Heart left ventricle (tissue), 13 donors: ENCODE measurements at regions not wholly inside any gene's neighbourhood (a gene's known extent, or its start where the extent isn't known, plus 50 kb on each side); places are given as distances from the start of the nearest gene placed in this dataset.

Source experiments
- POLR2A ChIP-seq, 2 donors: fragments of 450-650 bp; IDR thresholded peaks; one replicate each; pipeline ENCODE4 v1.6.1; 2017; ENCODE audit warnings: antibody characterized with exemption in 2 of 2, mild to moderate bottlenecking in 2 of 2, moderate library complexity in 2 of 2
- TF ChIP-seq, protein P1 (sequence below), 12 donors: fragments of 200-600 bp; sonication (generic) in 4 of 12; IDR thresholded peaks; one replicate each; pipeline versions ENCODE4 v1.5.0 to v1.8.0; 2018 to 2022; ENCODE audit warnings: antibody characterized with exemption in 12 of 12, mild to moderate bottlenecking in 5 of 12
- donor health status: ischemic (EF 13 %, LVEDD 7.1; RV severe dilation, severe dysfunction).
- donor health status: DM: no; HTN: yes; CAD: no.
- donor health status: DM: no; HTN: no; CAD: no.
- donor health status: ischemic (EF 25% LVEDD 6.9; RV normal size, moderate dysfunction).
- donor health status: ischemic (EF 25% LVEDD 5.7; RV mildly dilated, moderate dysfunction).
- donor health status: ischemic (EF 35%, LVEDD 5.7; RV mildly dilated, moderate dysfunction).
- donor health status: nonischemic (EF 11% LVEDD 7.7; RV severe dilation, severe dysfunction).
- donor health status: DM: yes; HTN: yes; CAD: no.
- donor health status: PGD.
- donor health status: ischemic (EF 29% LVEDD 5.4; RV normal size, mild dysfunction).
- donor health status: nonischemic (EF 23%, LVEDD 6.1; RV moderate dilation, normal function).

DNA sequence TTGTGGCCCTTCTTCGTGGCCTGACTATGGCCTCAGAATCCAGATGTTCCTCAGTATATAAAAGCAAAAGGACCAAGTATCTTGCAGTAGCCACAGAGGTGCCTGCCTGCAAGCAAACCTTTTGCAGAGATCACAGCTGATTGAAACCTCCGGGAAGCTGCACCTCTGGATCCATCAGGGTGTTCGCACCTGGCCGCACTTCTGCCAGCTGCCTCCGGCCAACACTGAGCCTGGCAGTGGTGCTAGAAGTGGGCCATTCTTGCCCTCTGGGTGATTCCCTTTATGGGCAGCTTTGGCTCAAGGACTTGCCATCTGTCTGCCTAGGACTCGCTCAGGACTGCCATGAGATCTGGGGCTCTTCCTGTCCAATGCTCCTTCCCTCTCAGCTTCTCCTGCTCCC, 214.6 kb upstream of the ECI2 start:
- TF ChIP-seq, protein P1, sequence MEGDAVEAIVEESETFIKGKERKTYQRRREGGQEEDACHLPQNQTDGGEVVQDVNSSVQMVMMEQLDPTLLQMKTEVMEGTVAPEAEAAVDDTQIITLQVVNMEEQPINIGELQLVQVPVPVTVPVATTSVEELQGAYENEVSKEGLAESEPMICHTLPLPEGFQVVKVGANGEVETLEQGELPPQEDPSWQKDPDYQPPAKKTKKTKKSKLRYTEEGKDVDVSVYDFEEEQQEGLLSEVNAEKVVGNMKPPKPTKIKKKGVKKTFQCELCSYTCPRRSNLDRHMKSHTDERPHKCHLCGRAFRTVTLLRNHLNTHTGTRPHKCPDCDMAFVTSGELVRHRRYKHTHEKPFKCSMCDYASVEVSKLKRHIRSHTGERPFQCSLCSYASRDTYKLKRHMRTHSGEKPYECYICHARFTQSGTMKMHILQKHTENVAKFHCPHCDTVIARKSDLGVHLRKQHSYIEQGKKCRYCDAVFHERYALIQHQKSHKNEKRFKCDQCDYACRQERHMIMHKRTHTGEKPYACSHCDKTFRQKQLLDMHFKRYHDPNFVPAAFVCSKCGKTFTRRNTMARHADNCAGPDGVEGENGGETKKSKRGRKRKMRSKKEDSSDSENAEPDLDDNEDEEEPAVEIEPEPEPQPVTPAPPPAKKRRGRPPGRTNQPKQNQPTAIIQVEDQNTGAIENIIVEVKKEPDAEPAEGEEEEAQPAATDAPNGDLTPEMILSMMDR (IDR thresholded peaks at IDR 0.05) = no peak
- TF ChIP-seq POLR2A (IDR thresholded peaks at IDR 0.05) = no peak
